ENCODE measurements at regions not wholly inside any gene's neighbourhood (a gene's known extent, or its start where the extent isn't known, plus 50 kb on each side); places are given as distances from the start of the nearest gene placed in this dataset.
"Not testable (repeated sequence)": the region's sequence is repeated elsewhere in the genome, so short reads cannot be mapped to it uniquely, and the experiment has no call there.

DNA sequence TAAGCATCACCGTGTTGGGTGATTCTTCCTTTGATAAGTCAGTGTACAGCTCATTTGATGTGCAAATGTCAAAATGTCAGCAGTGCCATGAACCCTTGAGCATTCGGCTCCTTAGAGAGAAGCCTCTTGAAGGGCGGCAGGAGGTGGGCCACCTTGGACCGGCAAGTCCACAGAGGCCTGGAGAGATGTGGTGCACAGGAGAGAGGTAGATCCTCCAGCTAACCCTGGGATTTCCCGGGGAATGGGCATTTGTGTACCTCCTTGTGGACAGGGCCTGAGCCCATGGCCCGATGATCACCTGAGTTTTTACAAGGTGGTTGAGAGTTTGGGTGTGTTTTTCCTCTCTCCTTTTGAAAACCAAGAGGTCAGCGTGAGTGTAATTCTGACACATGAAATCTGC is 133.2 kb upstream of the RCN1 start:
- no peak for DNase-seq (ENCODE audit: low read depth)

DNA sequence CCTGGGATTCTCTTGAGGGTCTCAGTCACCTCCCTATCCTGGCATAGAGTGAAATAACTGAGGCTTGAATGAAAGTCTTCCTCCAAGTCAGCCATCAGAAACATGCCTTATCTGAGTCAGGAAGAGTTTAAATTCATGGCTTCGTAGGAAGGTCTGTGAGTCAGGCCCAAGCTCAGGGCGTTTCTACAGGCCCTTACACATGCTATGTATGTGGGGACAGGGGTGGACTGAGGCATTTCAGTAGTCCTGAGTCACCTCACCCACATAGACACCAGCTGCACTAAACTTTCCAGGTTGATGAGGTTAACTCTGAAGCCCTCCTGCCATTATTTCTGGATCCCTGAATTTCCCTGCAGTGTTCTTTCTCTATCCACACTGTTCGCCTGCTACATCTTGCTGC is 134.6 kb upstream of the RCN1 start:
- no peak for DNase-seq (ENCODE audit: low read depth)

DNA sequence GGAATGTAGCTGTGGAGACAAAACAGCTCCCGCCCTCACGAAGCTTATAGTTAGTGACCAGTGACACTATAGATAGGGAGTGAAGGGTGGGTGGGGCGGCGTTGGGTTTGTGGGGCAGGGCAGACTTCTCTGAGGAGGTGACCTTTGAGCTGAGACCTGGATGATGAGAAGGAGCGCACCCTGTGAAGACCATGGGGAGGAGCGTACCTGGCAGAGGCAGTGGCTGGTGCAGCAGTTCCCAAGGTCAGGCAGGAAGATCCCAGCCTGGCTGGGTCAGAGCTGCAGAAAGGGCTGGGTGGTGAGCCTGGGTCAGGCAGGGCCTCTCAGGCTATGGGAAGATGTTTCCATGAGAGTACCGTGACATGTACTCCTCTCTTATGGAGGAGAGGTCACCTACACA is 135.0 kb upstream of the RCN1 start:
- no peak for DNase-seq (ENCODE audit: low read depth)

DNA sequence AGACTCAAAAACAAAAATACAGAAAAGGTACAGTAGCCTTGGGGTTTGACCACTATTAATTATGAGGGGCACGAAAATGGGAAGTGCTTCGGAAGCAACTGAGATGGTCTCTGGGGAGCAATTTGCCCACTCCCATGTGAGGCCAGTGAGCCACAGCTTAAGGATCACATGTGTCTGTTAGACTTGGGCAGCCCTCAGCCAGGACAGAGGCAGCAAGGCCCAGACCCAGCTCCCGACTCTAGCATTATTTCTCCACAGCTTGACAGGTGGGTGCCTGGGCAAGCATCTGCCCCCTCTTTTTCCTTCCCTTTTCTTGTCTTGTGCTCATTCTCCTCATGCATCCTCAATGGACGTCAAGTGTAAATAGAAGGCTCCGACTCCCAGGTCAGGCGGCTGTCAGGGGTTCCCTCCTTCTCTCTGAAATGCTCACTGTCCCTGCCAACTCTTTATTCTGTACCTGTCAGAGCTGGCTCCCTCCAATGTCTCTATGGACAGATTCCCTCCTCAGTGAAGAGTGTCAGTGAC is 137.0 kb upstream of the RCN1 start:
- no peak for DNase-seq (ENCODE audit: low read depth)

GRCh38 chr11:31949733-31950200 is 138.6 kb upstream of the PAX6 start:
- not testable (repeated sequence) for DNase-seq (ENCODE audit: low read depth)

GRCh38 chr11:31947051-31947450 is 135.9 kb upstream of the PAX6 start:
- DNase-seq (ENCODE audit: low read depth), result no peak

DNA sequence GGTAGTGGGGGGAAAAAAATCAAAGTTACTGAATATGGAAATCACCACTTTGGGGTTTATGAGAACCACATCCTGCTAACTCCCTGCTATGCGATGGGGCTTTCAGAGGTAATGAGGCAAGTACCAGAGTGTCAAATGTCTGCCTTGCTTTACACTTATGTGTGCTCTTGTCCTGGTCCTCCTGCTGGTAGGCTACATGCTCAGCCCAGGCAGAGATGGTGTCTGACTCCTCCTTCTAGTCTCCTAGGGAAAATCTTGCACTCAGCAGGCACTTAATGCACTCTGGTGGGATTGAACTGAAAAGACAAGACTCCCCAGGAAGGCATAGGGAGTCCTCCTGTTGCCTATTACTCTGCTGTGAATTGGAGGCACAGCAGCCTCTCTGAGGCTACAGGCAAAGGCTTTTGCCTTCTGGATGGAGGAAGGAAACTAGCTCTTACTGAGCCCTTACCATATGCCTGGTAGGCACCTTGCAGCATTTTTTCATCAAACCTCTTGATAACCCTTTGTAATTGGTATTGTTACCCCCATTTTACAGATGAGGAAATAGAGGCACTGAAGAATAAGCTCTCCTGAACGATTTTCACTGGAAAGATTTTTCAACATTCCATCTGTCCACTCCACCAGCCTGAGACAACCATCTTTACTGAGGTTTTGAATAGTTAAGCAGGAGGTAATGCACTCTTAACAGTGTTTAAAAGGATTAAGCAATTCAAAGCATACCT is 132.1 kb upstream of the PAX6 start:
- no peak for DNase-seq (ENCODE audit: low read depth)

GRCh38 chr11:31940371-31941037 is 129.4 kb upstream of the PAX6 start:
- no peak for DNase-seq (ENCODE audit: low read depth)

DNA sequence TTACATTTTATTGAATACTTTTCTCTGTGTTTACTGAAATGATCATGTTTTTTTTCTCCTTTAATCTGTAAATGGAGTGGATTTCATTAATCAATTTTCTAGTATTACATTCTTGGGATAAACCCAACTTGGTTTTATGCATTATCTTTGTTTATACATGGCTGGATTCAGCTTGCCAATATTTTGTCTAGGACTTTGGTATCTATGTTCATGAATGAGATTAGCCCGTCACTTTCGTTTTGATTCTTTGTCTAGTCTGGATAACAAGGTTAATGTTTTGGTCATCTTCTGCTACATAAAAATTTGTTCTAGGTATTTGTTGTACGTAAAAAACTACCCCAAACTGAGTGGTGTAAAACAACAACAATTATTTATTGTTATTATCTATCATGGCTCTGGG is 127.9 kb upstream of the PAX6 start:
- DNase-seq (ENCODE audit: low read depth), result no peak

- DNase-seq (ENCODE audit: low read depth), result no peak
Observed at GRCh38 chr11:31936312-31936711, 125.2 kb upstream of the PAX6 start.

DNA sequence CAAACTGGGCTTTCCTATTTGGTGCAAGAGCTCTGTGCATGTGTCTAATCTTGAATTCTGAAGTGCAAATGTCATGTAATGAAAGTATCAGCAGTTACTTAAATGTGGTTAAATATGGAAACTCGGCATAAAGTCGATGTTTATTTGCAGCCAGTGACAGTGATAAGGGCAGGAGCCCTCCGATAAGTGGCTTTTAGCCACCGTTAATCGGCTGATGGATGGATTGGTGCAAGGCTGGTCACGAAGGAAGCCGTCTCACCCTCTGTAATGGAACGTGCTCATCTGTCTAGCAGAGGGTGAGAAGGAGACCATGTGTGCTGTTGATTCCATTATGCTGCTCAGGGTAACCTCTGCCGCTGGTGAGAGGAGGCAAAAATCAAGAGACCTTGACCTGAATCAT is 121.8 kb upstream of the PAX6 start:
- no peak for DNase-seq (ENCODE audit: low read depth)

DNA sequence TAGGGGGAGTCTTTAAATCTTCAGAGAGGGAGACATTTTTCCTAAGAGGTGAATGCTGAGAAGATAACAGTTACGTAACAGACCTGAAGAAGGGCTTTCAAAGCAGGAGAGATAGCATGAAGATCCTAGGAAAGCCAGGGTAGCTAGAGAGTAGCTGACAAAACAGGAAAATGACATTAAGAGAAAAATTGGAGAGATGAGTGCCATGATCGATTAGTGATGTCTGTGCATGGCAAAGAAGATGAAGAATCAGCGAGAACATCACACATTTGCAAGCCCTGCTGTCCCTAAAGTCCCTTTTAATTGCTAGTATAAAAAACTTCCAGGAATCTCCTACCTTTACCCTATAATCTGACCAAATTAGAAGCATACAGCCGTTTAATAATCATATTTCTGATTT is 116.9 kb upstream of the PAX6 start:
- DNase-seq (ENCODE audit: low read depth), result no peak

GRCh38 chr11:31926816-31927528 is 115.8 kb upstream of the PAX6 start:
- DNase-seq (ENCODE audit: low read depth), result no peak

DNA sequence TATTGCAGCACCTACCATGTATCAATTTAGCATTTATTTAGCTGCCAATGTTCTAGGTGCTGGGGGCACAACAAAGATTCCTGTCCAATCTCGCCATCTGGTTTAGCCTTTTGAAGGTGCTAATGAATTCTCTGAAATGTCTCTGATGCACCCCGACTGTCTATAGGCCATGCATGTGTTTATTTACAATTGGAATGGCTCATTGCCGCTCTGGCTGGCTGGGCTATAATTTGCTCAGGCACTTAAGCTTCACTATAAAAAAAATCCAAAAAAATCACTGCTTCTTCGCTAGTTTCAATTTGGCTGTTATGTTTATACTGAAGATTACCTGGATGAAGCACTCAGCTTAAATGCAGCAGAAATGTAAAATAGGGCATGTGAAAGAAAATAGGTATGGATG is 115.0 kb upstream of the PAX6 start:
- no peak for DNase-seq (ENCODE audit: low read depth)

- no peak for DNase-seq (ENCODE audit: low read depth)
Observed at GRCh38 chr11:31922450-31922849, 111.3 kb upstream of the PAX6 start.

- DNase-seq (ENCODE audit: low read depth), result peak; percentile 56
Observed at GRCh38 chr11:31921081-31921480, 110.0 kb upstream of the PAX6 start.

DNA sequence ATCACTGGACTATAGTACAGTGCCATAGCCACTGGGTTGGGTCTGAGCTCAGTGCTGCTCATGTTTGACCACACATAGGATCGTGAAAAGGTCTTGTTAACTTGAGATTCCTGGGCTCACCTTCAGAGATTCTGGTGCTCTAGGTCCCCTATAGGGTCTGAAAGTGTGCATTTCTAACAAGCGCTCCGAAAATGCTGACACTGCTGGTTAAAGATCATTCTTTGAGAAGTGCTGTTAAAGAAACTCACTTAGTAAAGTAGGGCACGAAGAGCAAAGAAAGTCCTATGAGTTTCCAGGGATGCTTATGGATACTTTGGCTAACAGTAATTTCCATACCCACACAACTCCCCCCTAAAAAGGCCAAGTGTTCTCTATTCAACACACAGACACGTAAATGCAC is 108.1 kb upstream of the PAX6 start:
- no peak for DNase-seq (ENCODE audit: low read depth)

DNA sequence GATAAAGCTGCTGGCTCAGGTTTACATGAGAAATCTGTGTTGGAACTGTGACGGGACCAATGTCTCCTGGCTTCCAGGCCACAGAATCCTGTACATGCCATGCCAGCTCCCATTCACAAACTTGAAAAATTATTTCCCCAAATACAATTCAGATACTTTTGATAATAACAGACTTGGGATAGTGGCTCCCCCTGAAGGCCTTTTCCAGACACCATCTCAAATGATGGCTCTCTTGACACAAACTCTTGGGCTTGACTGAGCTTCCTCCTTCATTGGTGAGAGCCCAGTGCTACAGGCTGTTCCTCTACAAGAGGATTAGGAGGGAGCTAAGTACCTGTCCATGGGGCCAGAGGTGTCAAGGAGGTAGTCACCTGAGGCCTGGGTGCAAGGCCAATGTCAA is 104.7 kb upstream of the PAX6 start:
- DNase-seq (ENCODE audit: low read depth), result no peak

DNA sequence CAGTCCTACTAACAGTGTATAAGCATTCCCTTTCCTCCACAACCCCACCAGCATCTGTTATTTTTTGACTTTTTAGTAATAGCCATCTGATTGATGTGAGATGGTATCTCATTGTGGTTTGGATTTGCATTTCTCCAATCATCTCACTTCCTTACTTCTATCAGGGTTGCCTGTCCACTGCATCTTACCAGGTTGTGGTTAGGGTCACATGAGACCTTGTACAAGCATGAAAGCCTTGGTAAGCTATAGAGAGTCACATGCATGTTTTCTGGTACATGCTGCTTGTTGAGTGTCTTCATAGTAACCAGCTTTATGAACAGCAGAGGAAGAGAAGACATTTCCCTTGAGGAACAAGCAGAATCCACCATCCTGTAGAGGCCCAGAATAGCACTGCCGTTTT is 102.9 kb upstream of the PAX6 start:
- DNase-seq (ENCODE audit: low read depth), result no peak

- no peak for DNase-seq (ENCODE audit: low read depth)
Observed at GRCh38 chr11:31912808-31913207, 101.7 kb upstream of the PAX6 start.

- no peak for DNase-seq (ENCODE audit: low read depth)
Observed at GRCh38 chr11:31910950-31911576, 99.9 kb upstream of the PAX6 start.

All from HS-27A (cell line).